Muscle of back (tissue), 3 donors: ENCODE measurements at regions not wholly inside any gene's neighbourhood (a gene's known extent, or its start where the extent isn't known, plus 50 kb on each side); places are given as distances from the start of the nearest gene placed in this dataset.

Source experiments
- DNase-seq, 3 donors: peaks; one replicate each; pipeline versions ENCODE4 v3.0.0 to v3.0.0-alpha.2; 2013

- peak in 1 of 3 donors; percentile 75 for DNase-seq
Observed at GRCh38 chr9:13899924-13900323, 414.0 kb downstream of the NFIB start.

- DNase-seq: peak in 2 of 3 donors; percentile 71 to 86
Observed at GRCh38 chr9:13898957-13899356, 415.0 kb downstream of the NFIB start.

GRCh38 chr9:13896922-13897835 is 416.8 kb downstream of the NFIB start:
- DNase-seq: peak in 1 of 3 donors; percentile 72

- peak in 1 of 3 donors; percentile 33 for DNase-seq
Observed at GRCh38 chr9:13896047-13896446, 417.9 kb downstream of the NFIB start.

GRCh38 chr9:13885258-13885657 is 428.7 kb downstream of the NFIB start:
- no peak for DNase-seq

GRCh38 chr9:13879981-13880380 is 434.0 kb downstream of the NFIB start:
- no peak for DNase-seq

GRCh38 chr9:13879011-13879410 is 434.9 kb downstream of the NFIB start:
- no peak for DNase-seq

GRCh38 chr9:13878241-13878711 is 435.7 kb downstream of the NFIB start:
- DNase-seq: peak; percentile 65 to 91 (median 70)

- no peak for DNase-seq
Observed at GRCh38 chr9:13876741-13877140, 437.2 kb downstream of the NFIB start.

GRCh38 chr9:13873203-13873602 is 440.7 kb downstream of the NFIB start:
- no peak for DNase-seq

GRCh38 chr9:13868336-13868735 is 445.6 kb downstream of the NFIB start:
- no peak for DNase-seq

- DNase-seq: no peak
Observed at GRCh38 chr9:13865869-13866268, 448.1 kb downstream of the NFIB start.

GRCh38 chr9:13863112-13863511 is 450.8 kb downstream of the NFIB start:
- peak; percentile 80 to 97 (median 91) for DNase-seq

- DNase-seq: peak; percentile 52 to 93 (median 78)
Observed at GRCh38 chr9:13862654-13863053, 451.3 kb downstream of the NFIB start.

GRCh38 chr9:13860946-13861640 is 452.8 kb downstream of the NFIB start:
- peak in 1 of 3 donors; percentile 38 for DNase-seq

GRCh38 chr9:13860019-13860418 is 453.9 kb downstream of the NFIB start:
- peak in 1 of 3 donors; percentile 27 for DNase-seq

GRCh38 chr9:13857521-13857920 is 456.4 kb downstream of the NFIB start:
- no peak for DNase-seq

- DNase-seq: no peak
Observed at GRCh38 chr9:13847270-13847669, 466.7 kb downstream of the NFIB start.

GRCh38 chr9:13845460-13845859 is 468.5 kb downstream of the NFIB start:
- peak in 2 of 3 donors; percentile 38 to 84 for DNase-seq

GRCh38 chr9:13841746-13842462 is 472.0 kb downstream of the NFIB start:
- DNase-seq: peak; percentile 46 to 56 (median 53)

GRCh38 chr9:13832446-13832845 is 481.5 kb downstream of the NFIB start:
- no peak for DNase-seq

GRCh38 chr9:13823026-13823425 is 490.9 kb downstream of the NFIB start:
- peak in 1 of 3 donors; percentile 38 for DNase-seq
